Nephron progenitor cell (in vitro differentiated cells): ENCODE measurements at regions not wholly inside any gene's neighbourhood (a gene's known extent, or its start where the extent isn't known, plus 50 kb on each side); places are given as distances from the start of the nearest gene placed in this dataset.

Experiments
- DNase-seq: peaks from one replicate; pipeline ENCODE4 v3.0.0; 2021
- H3K27ac Mint-ChIP-seq: 2 replicates; pipeline ENCODE4 v1.8.0; 2021; ENCODE audit warnings: mild to moderate bottlenecking, moderate library complexity, mixed read lengths
- H3K27me3 Mint-ChIP-seq: 2 replicates; pipeline ENCODE4 v1.8.0; 2021; ENCODE audit warnings: mild to moderate bottlenecking, low read depth, mixed read lengths; ENCODE audit not compliant: poor library complexity
- H3K36me3 Mint-ChIP-seq: 2 replicates; pipeline ENCODE4 v1.8.0; 2021; ENCODE audit warnings: low read depth, mixed read lengths
- H3K4me1 Mint-ChIP-seq: 2 replicates; pipeline ENCODE4 v1.8.0; 2021; ENCODE audit warnings: mixed read lengths
- H3K4me3 Mint-ChIP-seq: 2 replicates; pipeline ENCODE4 v1.8.0; 2021; ENCODE audit warnings: mild to moderate bottlenecking, moderate library complexity, mixed read lengths
- H3K9me3 Mint-ChIP-seq: 2 replicates; pipeline ENCODE4 v1.8.0; 2021; ENCODE audit warnings: mild to moderate bottlenecking, moderate library complexity, mixed read lengths
- TF ChIP-seq, protein P1 (sequence below): fragments of 200-600 bp; sonication (generic); IDR thresholded peaks from 2 replicates; pipeline ENCODE4 v1.5.0; 2021; ENCODE audit warnings: antibody characterized with exemption

DNA sequence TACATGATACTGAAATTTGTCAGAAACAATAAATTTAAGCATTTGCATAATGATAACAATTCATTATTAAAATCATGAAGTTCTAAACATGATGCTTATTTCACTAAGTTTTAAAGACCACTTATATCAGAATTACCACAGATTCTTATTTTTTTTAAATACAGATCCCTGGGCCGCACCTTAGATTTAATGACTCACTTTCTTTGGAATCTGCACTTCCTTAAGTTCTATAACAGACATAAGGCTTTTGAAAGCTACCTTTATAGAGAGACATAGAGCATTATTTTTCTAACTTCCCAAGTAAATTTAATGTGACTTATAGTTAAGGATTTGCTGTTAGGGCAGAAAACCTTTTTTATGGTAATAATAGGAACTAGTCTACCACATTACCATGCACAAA is 214.9 kb downstream of the IPMK start:
- H3K9me3 Mint-ChIP-seq: no peaks in the 10 kb centered on the region
- H3K36me3 Mint-ChIP-seq: no peaks in the 10 kb centered on the region
- no peak overlapping the region for H3K4me3 Mint-ChIP-seq
- TF ChIP-seq, protein P1, sequence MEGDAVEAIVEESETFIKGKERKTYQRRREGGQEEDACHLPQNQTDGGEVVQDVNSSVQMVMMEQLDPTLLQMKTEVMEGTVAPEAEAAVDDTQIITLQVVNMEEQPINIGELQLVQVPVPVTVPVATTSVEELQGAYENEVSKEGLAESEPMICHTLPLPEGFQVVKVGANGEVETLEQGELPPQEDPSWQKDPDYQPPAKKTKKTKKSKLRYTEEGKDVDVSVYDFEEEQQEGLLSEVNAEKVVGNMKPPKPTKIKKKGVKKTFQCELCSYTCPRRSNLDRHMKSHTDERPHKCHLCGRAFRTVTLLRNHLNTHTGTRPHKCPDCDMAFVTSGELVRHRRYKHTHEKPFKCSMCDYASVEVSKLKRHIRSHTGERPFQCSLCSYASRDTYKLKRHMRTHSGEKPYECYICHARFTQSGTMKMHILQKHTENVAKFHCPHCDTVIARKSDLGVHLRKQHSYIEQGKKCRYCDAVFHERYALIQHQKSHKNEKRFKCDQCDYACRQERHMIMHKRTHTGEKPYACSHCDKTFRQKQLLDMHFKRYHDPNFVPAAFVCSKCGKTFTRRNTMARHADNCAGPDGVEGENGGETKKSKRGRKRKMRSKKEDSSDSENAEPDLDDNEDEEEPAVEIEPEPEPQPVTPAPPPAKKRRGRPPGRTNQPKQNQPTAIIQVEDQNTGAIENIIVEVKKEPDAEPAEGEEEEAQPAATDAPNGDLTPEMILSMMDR: no peak
- no peak for DNase-seq
- H3K27ac Mint-ChIP-seq: no peak overlapping the region
- no peaks in the 10 kb centered on the region for H3K4me1 Mint-ChIP-seq
- peaks cover 6% of the 10 kb centered on the region for H3K27me3 Mint-ChIP-seq

DNA sequence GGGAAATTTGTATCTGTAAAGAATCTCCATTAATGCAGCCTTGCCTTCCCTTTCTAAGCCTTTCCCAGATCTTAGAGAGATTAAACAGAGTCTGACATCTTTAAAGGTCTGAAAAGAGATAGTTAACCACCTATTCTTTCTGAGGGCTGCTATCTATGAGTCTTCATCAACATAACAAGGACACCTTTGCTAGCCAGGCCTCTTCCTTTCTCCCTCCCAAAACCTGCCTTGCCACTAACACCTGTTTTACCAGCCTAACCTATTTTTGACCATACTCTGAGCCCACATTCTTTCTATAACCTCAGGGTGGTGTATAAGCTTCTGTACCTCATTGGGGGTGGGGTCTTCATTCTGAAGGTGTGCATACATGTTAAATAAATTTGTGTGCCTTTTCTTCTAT is 217.1 kb downstream of the IPMK start:
- Mint-ChIP-seq H3K4me3 (no peak overlapping the region), H3K4me1 (no peaks in the 10 kb centered on the region), H3K9me3 (no peaks in the 10 kb centered on the region), H3K27me3 (peaks cover 6% of the 10 kb centered on the region), H3K27ac (no peak overlapping the region), H3K36me3 (no peaks in the 10 kb centered on the region)
- DNase-seq: no peak
- TF ChIP-seq, protein P1: no peak

DNA sequence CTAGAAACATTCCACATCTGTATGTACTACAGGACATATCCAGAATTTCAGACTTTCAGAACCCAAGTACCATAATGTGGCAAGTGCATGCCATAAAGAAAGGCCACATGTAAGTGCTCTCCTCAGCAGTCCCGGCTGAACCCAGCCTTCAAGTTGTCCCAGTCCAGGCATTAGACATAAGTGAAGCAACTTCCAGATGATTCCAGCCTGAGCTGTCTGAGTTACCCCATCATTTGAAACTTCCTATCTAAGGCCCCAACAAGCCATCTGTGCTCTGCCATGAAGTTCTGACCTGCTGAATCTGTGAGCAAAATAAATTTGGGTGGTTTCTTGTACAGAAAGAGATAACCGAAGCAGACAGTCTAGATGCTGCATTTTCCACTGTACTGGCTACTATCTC is 218.8 kb downstream of the IPMK start:
- TF ChIP-seq, protein P1: no peak
- no peak for DNase-seq
- no peak overlapping the region for H3K27ac Mint-ChIP-seq
- H3K4me3 Mint-ChIP-seq: no peak overlapping the region
- H3K9me3 Mint-ChIP-seq: no peaks in the 10 kb centered on the region
- no peaks in the 10 kb centered on the region for H3K36me3 Mint-ChIP-seq
- H3K27me3 Mint-ChIP-seq: peaks cover 6% of the 10 kb centered on the region
- H3K4me1 Mint-ChIP-seq: no peaks in the 10 kb centered on the region

DNA sequence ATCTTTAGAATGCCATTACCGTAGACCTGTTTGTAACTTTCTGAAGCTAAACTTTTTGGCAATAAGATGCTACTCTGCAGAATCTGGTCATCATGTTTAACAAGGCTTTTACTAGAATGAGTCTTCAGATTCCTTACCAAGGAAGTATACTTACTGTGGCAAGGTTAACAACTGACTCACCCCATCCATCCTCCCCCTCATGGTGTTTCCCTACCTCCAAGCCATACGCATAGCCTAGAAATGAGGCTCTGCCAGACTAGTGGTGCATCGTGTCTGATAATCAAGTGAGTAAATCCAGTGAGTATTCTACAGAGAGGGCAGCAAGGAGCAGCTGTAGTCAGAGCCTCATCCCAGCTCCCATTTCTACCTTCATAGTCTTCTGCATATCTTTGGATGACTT is 223.6 kb downstream of the IPMK start:
- TF ChIP-seq, protein P1: no peak
- H3K36me3 Mint-ChIP-seq: no peaks in the 10 kb centered on the region
- H3K27ac Mint-ChIP-seq: no peak overlapping the region
- no peaks in the 10 kb centered on the region for H3K4me1 Mint-ChIP-seq
- DNase-seq: no peak
- H3K9me3 Mint-ChIP-seq: peaks cover 11% of the 10 kb centered on the region
- H3K4me3 Mint-ChIP-seq: no peak overlapping the region
- peaks cover 5% of the 10 kb centered on the region for H3K27me3 Mint-ChIP-seq

DNA sequence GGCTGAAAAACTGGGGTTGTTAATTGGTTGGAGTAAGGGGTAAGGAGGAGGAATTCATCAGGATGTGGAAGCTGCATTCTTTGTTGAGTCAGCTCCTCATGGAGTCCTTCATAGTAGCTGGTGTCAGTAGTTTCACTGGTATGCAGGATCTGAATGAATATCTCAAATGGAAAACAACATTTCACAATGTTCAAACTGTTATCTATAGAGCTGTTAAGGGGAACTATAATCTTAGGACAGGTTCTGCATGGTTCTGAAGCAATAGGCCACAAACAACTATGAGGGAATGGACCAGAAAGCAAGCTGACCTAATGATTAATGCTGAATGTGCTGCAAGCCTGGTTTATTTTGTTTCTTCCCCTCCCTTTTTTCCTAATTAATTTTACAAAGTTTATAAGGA is 225.8 kb downstream of the IPMK start:
- Mint-ChIP-seq H3K4me1 (no peaks in the 10 kb centered on the region), H3K27ac (no peak overlapping the region), H3K36me3 (no peaks in the 10 kb centered on the region), H3K9me3 (peaks cover 11% of the 10 kb centered on the region), H3K4me3 (no peak overlapping the region), H3K27me3 (no peaks in the 10 kb centered on the region)
- TF ChIP-seq, protein P1: no peak
- DNase-seq: no peak

DNA sequence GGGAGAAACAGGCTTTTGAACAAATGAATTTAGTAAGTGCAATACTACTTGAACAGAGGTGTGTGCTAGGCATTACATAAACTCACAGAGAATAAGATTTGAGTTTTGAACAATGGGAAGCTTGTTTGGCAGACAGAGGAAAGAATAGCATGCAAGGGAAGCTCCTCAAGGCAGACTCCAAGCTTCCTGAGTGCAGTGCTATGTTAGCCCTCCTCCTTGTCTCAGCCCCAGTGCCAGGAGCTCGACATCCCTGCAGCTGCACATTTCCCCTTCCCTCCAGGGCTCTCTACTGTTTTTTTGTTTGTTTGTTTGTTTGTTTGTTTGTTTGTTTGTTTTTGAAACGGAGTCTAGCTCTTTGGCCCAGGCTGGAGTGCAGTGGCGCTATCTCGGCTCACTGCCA is 237.5 kb downstream of the IPMK start:
- Mint-ChIP-seq H3K9me3 (no peaks in the 10 kb centered on the region), H3K4me3 (no peak overlapping the region), H3K27ac (no peak overlapping the region), H3K4me1 (peaks cover 6% of the 10 kb centered on the region), H3K36me3 (no peaks in the 10 kb centered on the region), H3K27me3 (peaks cover 10% of the 10 kb centered on the region)
- no peak for DNase-seq
- TF ChIP-seq, protein P1: no peak
